Bronchial epithelial cell (primary cell): ENCODE measurements at regions not wholly inside any gene's neighbourhood (a gene's known extent, or its start where the extent isn't known, plus 50 kb on each side); places are given as distances from the start of the nearest gene placed in this dataset.

Source experiments
- DNase-seq: peaks from one replicate; pipeline ENCODE4 v3.0.0-alpha.2; 2010; ENCODE audit warnings: low read depth
- FAIRE-seq: peaks from 2 replicates; lab custom pipeline; 2011; peaks lifted over from hg19 to GRCh38; lab: Jason Lieb, UNC
- H3K27me3 ChIP-seq: 2 replicates; pipeline ENCODE4 v1.5.1; 2011; ENCODE audit warnings: low read length; ENCODE audit not compliant: control insufficient read depth, insufficient read depth
- H3K36me3 ChIP-seq: 2 replicates; pipeline ENCODE4 v1.5.1; 2011; ENCODE audit warnings: low read length; ENCODE audit not compliant: control insufficient read depth, insufficient read depth
- H3K4me3 ChIP-seq: 2 replicates; pipeline ENCODE4 v1.5.1; 2011; ENCODE audit warnings: mild to moderate bottlenecking, low read depth, low read length, control low read depth
- CTCF ChIP-seq: IDR thresholded peaks from 2 replicates; pipeline ENCODE4 v1.5.1; 2011; ENCODE audit warnings: mild to moderate bottlenecking, moderate library complexity, low read length, control low read depth, inconsistent platforms; ENCODE audit not compliant: insufficient read depth, severe bottlenecking

GRCh38 chr9:14485366-14485765, 171.4 kb upstream of the NFIB start:
- DNase-seq (peak; percentile 83), FAIRE-seq (no peak)
- no peak for TF ChIP-seq CTCF
- H3K4me3 ChIP-seq, result no peak overlapping the region
- no peaks in the 10 kb centered on the region for H3K27me3 ChIP-seq
- no peaks in the 10 kb centered on the region for H3K36me3 ChIP-seq

GRCh38 chr9:14482856-14483255, 168.9 kb upstream of the NFIB start:
- Histone ChIP-seq H3K27me3 (no peaks in the 10 kb centered on the region), H3K4me3 (no peak overlapping the region), H3K36me3 (no peaks in the 10 kb centered on the region)
- TF ChIP-seq CTCF, result no peak
- FAIRE-seq (no peak), DNase-seq (no peak)

- no peaks in the 10 kb centered on the region for H3K27me3 ChIP-seq
- DNase-seq (no peak), FAIRE-seq (no peak)
- no peak for TF ChIP-seq CTCF
- H3K36me3 ChIP-seq, result no peaks in the 10 kb centered on the region
- H3K4me3 ChIP-seq, result no peak overlapping the region
Measured at GRCh38 chr9:14480526-14480925, 166.6 kb upstream of the NFIB start.

- FAIRE-seq, result peak; percentile 52
Measured at GRCh38 chr9:14479163-14479560, 165.2 kb upstream of the NFIB start.

GRCh38 chr9:14478175-14479162, 164.5 kb upstream of the NFIB start:
- TF ChIP-seq CTCF, result no peak
- Histone ChIP-seq H3K36me3 (no peaks in the 10 kb centered on the region), H3K27me3 (no peaks in the 10 kb centered on the region), H3K4me3 (no peak overlapping the region)
- FAIRE-seq (no peak), DNase-seq (no peak)

More at GRCh38 chr9:14479163-14479560, 165.2 kb upstream of the NFIB start:
- no peak for DNase-seq
- Histone ChIP-seq H3K27me3 (no peaks in the 10 kb centered on the region), H3K36me3 (no peaks in the 10 kb centered on the region), H3K4me3 (no peak overlapping the region)
- TF ChIP-seq CTCF, result no peak

- DNase-seq, result no peak
- H3K36me3 ChIP-seq, result no peaks in the 10 kb centered on the region
- H3K27me3 ChIP-seq, result no peaks in the 10 kb centered on the region
- no peak for FAIRE-seq
- H3K4me3 ChIP-seq, result no peak overlapping the region
- TF ChIP-seq CTCF, result no peak
Measured at GRCh38 chr9:14471041-14471440, 157.1 kb upstream of the NFIB start.
